Islet of Langerhans (tissue), 1 donor: ENCODE measurements at regions not wholly inside any gene's neighbourhood (a gene's known extent, or its start where the extent isn't known, plus 50 kb on each side); places are given as distances from the start of the nearest gene placed in this dataset.
"Not testable (repeated sequence)": the region's sequence is repeated elsewhere in the genome, so short reads cannot be mapped to it uniquely, and the experiment has no call there.

ENCODE experiments used
- FAIRE-seq: peaks from one replicate; lab custom pipeline; 2011; peaks lifted over from hg19 to GRCh38; lab: Jason Lieb, UNC

DNA sequence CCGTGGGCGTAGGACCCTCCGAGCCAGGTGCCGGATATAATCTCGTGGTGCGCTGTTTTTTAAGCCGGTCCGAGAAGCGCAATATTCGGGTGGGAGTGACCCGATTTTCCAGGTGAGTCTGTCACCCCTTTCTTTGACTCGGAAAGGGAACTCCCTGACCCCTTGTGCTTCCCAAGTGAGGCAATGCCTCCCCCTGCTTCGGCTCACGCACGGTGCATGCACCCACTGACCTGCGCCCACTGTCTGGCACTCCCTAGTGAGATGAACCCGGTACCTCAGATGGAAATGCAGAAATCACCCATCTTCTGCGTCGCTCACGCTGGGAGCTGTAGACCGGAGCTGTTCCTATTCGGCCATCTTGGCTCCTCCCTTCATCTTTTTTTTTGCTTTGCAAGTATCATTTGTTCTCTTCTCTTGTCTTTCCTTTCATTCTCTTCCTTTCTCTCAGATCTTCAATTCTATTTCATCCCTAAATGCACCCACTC, 50.2 kb upstream of the CSNK1A1L start:
- FAIRE-seq, result not testable (repeated sequence)
